OCI-M2 (cell line): ENCODE measurements at regions not wholly inside any gene's neighbourhood (a gene's known extent, or its start where the extent isn't known, plus 50 kb on each side); places are given as distances from the start of the nearest gene placed in this dataset.

Experiments used
- DNase-seq: peaks from one replicate; lab custom pipeline; 2025; ENCODE audit not compliant: unreplicated experiment; lab: John Stamatoyannopoulos, UW

- DNase-seq, result no peak
These were observed 510.5 kb upstream of the CBLB start for GRCh38 chr3:106379251-106379750.

GRCh38 chr3:106380232-106380631 is 511.4 kb upstream of the CBLB start:
- no peak for DNase-seq

DNA sequence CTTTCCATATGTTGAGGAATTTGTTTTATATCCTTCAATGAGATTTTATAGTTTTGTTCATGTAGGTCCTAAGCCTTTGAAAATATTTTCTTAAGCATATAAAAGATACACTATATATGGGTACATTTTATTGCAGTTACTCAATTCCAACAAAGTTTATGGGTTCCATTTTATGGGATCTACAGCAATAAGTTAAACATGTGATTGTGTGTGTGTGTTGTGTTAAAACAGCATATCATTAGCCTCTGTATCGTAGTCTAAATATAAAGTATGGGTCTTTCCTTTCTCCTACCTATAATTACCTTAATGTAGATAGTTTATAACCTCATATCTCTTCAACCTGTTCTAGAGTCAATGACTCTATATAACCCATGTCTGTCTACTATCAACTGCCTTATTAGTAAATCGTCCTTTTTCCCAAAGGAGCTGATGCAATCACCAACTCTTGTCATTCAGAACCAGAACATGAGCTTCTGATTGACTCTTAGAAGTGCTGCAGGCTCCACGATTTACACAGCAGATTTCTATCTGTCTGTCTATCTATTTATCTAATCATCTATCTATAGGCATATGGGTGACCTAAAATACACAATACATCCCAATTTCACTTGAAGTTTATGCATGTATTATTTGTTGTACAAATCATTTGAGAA is 512.6 kb upstream of the CBLB start:
- no peak for DNase-seq

DNA sequence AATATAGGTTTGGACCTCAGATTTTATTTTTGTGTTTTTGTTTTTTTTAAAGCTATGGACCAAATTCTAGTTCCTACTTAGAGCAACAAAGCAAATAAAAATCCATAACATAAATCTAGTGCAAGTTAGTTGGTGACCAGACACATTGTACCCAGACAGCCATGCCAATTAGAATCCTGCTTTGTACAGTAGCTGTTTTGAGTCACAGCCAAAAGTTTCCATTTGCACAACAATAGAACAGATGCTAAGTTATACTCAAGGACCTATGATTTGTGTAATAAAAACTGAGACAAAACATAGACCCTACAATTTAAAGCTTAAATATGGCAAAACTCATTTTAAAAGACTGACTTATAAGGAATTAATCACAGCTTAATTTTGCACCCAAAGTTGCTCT is 513.1 kb upstream of the CBLB start:
- DNase-seq, result no peak

- DNase-seq, result no peak
These were observed 517.2 kb upstream of the CBLB start for GRCh38 chr3:106386050-106386449.

DNA sequence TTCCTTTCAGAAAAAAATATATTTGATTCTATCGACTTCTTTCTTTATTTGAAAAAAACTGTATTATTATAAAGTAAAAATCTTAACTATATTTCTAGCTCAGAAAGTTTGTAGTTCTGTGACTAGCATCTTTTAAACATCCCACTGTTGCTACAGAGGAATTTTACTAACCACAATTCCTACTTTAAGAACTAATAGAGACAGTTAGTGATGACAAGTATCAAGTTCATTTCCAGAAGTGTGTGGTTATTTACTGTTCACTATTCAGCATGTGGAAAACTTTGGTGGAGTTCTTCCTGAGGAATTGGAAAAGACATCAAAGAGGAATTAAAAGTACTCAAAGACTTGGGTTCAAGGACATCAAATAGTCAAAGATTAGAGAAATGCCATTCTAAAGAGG is 524.1 kb upstream of the CBLB start:
- no peak for DNase-seq

DNA sequence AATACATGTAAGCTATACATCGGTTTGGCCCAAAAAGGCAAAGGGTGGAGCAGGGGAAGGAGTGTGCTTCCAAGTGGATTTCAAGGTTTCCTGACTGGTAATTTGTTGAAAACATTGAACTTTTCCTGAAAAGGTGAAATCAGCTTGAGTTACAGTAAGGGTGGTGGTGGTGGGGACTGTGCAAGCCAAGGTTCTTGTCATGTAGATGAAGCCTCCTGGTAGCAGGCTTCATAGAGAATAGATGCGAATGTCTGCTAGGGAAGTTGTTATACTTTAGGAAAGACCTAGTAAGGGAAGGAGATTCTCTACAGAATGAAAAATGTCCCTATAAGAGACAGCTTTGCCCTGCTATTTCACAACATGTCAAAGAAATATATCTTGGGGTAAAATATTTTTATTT is 528.2 kb upstream of the CBLB start:
- no peak for DNase-seq

GRCh38 chr3:106398891-106399600 is 530.2 kb upstream of the CBLB start:
- no peak for DNase-seq

GRCh38 chr3:106399761-106400160 is 530.9 kb upstream of the CBLB start:
- DNase-seq, result no peak

DNA sequence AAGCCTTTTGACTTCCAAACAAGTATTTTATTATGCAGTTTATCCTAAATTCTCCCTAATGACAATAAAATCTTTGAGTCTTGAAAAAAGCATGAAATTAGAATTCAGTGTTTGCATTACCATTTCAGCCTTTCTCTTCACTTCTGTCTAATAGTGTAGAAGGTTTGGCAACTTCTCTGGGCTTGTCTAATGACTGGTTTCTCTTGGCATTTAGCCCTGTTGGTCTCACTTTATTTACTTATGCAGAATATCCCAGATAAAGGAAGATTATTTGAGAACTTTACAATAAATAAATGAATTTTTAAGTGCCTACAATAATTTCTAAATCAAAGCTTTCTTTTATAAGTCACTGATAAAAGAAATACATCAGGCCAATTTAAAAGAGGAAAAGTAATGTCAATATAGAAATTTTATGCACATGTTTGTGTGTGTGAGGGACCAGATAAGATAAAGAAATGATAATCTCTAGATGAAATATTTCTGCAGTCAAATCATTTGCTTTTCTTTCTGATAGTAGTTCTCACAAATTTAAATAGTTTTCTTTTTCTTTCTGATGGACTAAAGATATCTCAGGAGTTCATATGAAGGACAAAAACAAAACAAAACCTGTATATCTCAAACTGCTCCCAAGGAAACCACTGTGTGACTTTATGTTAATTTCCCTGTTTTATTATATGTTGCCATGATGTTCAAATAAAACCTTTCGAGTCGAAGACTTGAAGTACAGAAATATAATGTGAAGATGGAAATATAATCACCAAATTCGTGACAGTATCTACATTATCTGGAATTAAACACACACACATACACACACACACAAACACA is 533.1 kb upstream of the CBLB start:
- no peak for DNase-seq

GRCh38 chr3:106403371-106404145 is 534.7 kb upstream of the CBLB start:
- no peak for DNase-seq

GRCh38 chr3:106413683-106414082 is 544.9 kb upstream of the CBLB start:
- no peak for DNase-seq

DNA sequence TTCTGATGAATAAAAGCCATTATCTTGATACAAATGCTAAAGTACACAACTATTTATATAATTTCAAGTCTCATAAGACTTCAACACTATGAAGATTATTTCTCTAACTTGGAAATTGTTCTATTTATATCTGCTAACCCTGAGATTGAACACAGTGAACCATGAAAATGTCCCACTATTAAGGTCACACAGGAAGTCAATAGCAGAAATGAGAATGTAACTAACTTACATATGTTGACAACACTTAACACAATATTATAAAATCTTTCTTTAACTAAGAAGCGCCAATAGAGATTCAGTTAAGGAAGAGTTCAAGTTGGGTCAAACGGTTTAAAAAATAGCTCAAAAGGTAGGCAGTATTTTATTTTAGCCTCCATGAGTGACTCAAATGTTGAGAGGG is 551.8 kb upstream of the CBLB start:
- no peak for DNase-seq

DNA sequence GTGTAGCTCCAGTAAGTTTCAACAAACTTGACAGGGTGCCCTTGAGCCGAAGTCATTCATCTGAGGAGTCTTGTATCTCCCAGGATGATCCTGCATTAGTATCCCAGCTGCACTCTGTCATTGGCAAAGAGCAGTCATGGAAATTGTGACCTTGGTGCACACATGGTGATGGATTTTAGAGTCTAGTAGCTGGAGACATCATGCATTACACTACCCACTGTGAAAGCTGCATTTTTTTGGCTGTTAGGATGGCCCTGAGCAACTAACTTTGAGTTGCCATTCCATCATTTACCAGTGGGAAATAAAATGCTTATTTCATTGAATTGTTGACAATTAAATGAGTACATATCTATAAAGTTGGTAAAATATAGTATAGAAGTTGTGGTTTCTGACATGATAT is 552.6 kb upstream of the CBLB start:
- no peak for DNase-seq

- no peak for DNase-seq
These were observed 553.1 kb upstream of the CBLB start for GRCh38 chr3:106421909-106422308.

GRCh38 chr3:106423321-106424225 is 554.8 kb upstream of the CBLB start:
- DNase-seq, result no peak

GRCh38 chr3:106425026-106425425 is 556.2 kb upstream of the CBLB start:
- DNase-seq, result no peak

- DNase-seq, result no peak
These were observed 557.1 kb upstream of the CBLB start for GRCh38 chr3:106425916-106426315.

DNA sequence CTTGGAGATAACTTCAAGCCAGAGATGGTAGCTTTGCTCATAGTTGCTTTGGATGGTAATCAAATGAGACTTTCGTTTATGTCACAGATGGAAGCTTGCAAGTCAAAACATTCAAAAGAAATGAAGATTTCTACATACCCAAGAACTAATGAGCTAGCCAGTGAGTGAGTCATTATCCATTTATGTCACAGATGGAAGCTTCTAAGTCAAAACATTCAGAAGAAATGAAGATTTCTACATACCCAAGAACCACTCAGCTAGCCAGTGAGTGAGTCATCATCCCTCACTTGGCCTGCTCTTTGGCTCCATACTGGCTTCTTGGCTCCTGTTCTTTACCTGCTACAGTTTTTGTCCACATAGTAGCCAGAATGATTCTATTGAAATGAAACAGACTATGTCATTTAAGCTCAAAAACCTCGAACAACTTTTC is 559.8 kb upstream of the CBLB start:
- DNase-seq, result no peak

GRCh38 chr3:106431721-106432120 is 562.9 kb upstream of the CBLB start:
- no peak for DNase-seq
